ENCODE measurements at regions not wholly inside any gene's neighbourhood (a gene's known extent, or its start where the extent isn't known, plus 50 kb on each side); places are given as distances from the start of the nearest gene placed in this dataset.

DNA sequence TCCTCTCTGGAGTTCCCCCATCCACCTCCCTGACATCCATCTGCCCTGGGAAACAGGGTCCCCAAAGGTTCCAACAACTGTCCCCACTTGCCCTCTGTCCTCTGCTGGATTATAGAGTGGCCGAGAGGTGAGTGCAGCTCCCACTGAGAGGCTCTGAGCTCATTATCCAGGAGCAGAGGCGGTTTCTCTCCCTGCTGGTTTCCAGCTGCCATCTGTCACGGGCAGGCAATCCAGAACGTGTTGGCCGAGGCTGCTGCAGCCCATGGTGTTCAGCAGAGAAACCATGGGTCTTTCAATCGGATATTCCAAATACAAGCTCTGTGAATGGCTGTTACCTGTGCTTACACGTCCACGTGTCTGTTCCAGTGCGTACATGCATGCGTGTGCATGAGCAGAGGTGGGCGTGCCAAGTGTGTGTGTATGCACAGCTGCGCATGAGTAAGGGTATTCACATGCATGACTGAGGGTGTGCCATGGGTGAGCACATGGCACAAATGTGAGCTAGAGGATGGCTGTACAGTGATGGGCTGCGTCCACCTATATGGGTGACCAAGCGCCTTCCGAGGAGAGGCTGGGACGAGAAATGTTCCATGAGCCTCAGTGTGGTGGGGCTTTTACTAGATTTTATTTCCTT, 183.7 kb upstream of the PMEPA1 start:
- intact Hi-C loops (cut with DNase I; ENCODE audit: low total_unique reads): no loop called here

DNA sequence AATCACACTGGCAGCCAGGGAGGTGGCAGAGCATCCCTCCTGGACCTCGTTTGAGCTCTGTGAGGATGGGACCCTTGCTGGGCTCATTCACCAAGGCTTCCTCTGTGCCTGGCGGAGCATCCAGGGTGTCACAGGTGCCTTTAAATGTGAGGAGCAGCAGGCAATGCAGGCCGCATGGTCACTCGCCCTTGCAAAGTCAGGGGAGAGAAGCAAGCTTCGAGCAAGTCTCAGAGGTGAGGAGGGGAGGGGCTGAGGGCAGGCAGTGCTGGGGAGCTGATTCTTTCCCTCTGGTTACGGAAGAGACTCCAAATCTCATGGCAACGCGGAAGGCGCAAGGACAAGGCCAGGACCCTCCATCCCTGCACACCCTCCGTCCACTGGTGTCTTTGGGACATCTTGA, 182.7 kb upstream of the PMEPA1 start:
- DNase-seq: no peak
- no peak for ATAC-seq
- Histone ChIP-seq H3K27me3 (no peaks in the 10 kb centered on the region), H3K36me3 (no peaks in the 10 kb centered on the region), H3K27ac (no peak overlapping the region), H3K9me3 (peaks cover 0 to 2% (median 0%) of the 10 kb centered on the region in 3 donors), H3K4me3 (no peak overlapping the region), H3K4me1 (no peaks in the 10 kb centered on the region)
- in situ Hi-C loops (cut with MboI; ENCODE audit: low sequenced_read_pairs in 4 of 4): loop anchor here in 1 of 4 donors (25.0 kb wide), 1 partner anchor 105 kb away; no protein-coding TSS in a partner anchor
- TF ChIP-seq CTCF (IDR thresholded peaks at IDR 0.05 in 4 of 5, conservative IDR thresholded peaks at IDR 0.05 in 1 of 5): no peak
- no peak for TF ChIP-seq POLR2A (IDR thresholded peaks at IDR 0.05)
- intact Hi-C loops (cut with DNase I; ENCODE audit: low total_unique reads): no loop called here

More for the DNA sequence above, 183.7 kb upstream of the PMEPA1 start:
- no peaks in the 10 kb centered on the region for H3K36me3 ChIP-seq
- no peaks in the 10 kb centered on the region for H3K9me3 ChIP-seq
- ATAC-seq (no peak), DNase-seq (no peak)
- no peak overlapping the region for H3K27ac ChIP-seq
- no peaks in the 10 kb centered on the region for H3K27me3 ChIP-seq
- no peaks in the 10 kb centered on the region for H3K4me1 ChIP-seq
- in situ Hi-C loops (cut with MboI; ENCODE audit: low sequenced_read_pairs in 4 of 4): loop anchor here in 1 of 4 donors (25.0 kb wide), 1 partner anchor 106 kb away; no protein-coding TSS in a partner anchor
- TF ChIP-seq CTCF (IDR thresholded peaks at IDR 0.05 in 4 of 5, conservative IDR thresholded peaks at IDR 0.05 in 1 of 5) (no peak), POLR2A (IDR thresholded peaks at IDR 0.05) (no peak)
- no peak overlapping the region for H3K4me3 ChIP-seq

DNA sequence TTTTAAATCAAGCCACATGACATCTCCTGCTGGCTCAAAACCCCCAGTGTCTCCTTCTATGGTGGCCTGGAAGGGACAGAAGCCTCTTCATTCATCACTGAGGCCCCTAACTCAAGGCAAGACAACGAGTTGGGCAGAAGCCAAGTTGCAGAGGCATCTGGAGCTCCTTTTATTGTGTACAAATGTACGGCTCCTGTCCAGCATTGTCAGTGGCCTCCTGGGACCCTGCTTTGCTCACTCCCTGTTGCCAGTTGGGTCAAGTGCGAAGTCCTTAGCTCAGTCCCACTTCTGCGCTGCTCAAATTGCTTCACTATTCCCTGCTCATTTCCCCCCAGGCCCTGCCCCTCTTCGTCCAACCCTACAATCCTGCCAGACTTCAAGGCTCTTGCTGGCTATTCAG, 181.2 kb upstream of the PMEPA1 start:
- no peak overlapping the region for H3K4me3 ChIP-seq
- no peaks in the 10 kb centered on the region for H3K36me3 ChIP-seq
- ATAC-seq: no peak
- H3K9me3 ChIP-seq: peaks cover 0 to 8% (median 0%) of the 10 kb centered on the region in 3 donors
- no peak overlapping the region for H3K27ac ChIP-seq
- in situ Hi-C loops (cut with MboI; ENCODE audit: low sequenced_read_pairs in 4 of 4) (loop anchor here in 1 of 4 donors (25.0 kb wide), 1 partner anchor 104 kb away; no protein-coding TSS in a partner anchor), intact Hi-C loops (cut with DNase I; ENCODE audit: low total_unique reads) (no loop called here)
- H3K4me1 ChIP-seq: no peaks in the 10 kb centered on the region
- no peak for DNase-seq
- H3K27me3 ChIP-seq: no peaks in the 10 kb centered on the region
- no peak for TF ChIP-seq CTCF (IDR thresholded peaks at IDR 0.05 in 4 of 5, conservative IDR thresholded peaks at IDR 0.05 in 1 of 5)
- TF ChIP-seq POLR2A (IDR thresholded peaks at IDR 0.05): no peak

- H3K4me3 ChIP-seq: no peak overlapping the region
- intact Hi-C loops (cut with DNase I; ENCODE audit: low total_unique reads) (no loop called here), in situ Hi-C loops (cut with MboI; ENCODE audit: low sequenced_read_pairs in 4 of 4) (loop anchor here in 1 of 4 donors (25.0 kb wide), 1 partner anchor 103 kb away; no protein-coding TSS in a partner anchor)
- TF ChIP-seq CTCF (IDR thresholded peaks at IDR 0.05 in 4 of 5, conservative IDR thresholded peaks at IDR 0.05 in 1 of 5) (no peak), POLR2A (IDR thresholded peaks at IDR 0.05) (no peak)
- peaks cover 0 to 8% (median 0%) of the 10 kb centered on the region in 3 donors for H3K9me3 ChIP-seq
- H3K27ac ChIP-seq: no peak overlapping the region
- no peaks in the 10 kb centered on the region for H3K27me3 ChIP-seq
- no peaks in the 10 kb centered on the region for H3K36me3 ChIP-seq
- no peak for DNase-seq
- H3K4me1 ChIP-seq: no peaks in the 10 kb centered on the region
- no peak for ATAC-seq
Measured at GRCh38 chr20:57890202-57890800, 180.5 kb upstream of the PMEPA1 start.
